Activated naive CD4-positive, alpha-beta T cell treated with Interleukin-2 at 50 U/mL for 16 hours (primary cell): ENCODE measurements at regions not wholly inside any gene's neighbourhood (a gene's known extent, or its start where the extent isn't known, plus 50 kb on each side); places are given as distances from the start of the nearest gene placed in this dataset.
"Not testable (repeated sequence)": the region's sequence is repeated elsewhere in the genome, so short reads cannot be mapped to it uniquely, and the experiment has no call there.

Experiments used
- DNase-seq: peaks from one replicate; pipeline ENCODE4 v3.0.0-alpha.2; 2020

DNA sequence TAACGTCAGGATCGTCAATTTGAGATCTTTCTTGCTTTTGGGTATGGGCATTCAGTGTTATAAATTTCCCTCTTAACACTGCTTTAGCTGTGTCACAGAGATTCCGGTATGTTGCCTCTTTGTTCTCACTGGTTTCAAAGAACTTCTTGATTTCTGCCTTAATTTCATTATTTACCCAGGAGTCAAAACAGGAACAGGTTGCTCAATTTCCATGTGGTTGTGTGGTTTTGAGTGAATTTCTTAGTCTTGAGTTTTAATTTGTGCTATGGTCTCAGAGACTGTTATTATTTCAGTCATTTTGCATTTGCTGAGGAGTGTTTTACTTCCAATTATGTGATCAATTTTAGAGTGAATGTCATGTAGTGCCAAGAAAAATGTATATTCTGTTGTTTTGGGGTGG is 153.1 kb downstream of the PCDH17 start:
- no peak for DNase-seq

DNA sequence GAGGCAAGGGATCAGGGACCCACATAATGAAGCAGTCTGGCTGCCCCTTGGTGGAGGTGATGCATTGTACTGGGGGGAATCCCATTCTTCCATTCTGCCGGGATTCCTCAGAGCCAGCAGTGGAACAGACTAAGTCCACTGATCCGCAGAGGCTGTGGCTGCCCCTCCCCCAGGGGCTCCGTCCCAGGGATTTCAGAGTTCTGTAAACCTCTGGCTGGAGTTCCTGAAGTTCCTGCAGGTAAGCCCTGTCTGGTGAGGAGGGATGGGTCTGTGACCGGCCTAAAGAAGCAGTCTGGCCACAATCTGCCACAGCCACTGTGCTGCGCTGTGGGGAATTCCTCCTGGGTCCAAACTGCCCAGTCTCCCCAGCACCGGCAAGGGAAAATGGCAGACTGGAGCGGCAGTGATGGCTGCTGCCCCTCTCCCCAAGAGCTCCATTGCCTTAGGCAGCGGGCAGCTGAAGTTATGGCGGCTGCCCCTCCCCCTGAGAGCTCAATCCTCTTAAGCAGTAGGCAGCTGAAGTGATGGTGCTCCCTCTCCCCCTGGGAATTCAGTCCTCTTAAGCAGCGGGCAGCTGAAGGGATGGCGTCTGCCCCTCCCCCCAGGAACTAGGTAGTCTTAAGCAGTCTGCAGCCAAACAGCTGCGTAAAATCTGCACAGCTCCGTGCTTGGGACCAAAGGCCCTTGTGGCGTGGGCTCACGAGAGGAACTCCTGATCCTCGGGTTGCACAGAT is 155.7 kb downstream of the PCDH17 start:
- no peak for DNase-seq

DNA sequence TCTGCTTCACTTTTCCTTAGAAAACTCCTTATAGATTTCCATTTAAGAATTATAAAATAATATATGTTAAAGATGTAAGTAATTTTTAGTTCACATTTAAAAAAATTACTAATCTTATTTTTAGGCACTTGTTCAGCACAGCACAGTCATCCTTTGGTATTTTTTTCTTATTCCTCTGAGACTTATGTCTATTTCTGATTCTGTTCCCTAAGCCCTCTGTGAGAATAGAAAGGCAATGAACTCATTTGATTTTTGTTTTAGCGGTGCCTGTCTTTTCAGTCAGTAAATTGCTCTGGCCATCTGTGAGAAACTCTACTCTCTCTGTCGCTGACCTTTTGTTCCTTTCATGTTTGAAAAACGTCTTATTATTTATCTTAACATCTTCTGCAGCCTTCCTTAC is 168.1 kb downstream of the PCDH17 start:
- no peak for DNase-seq

DNA sequence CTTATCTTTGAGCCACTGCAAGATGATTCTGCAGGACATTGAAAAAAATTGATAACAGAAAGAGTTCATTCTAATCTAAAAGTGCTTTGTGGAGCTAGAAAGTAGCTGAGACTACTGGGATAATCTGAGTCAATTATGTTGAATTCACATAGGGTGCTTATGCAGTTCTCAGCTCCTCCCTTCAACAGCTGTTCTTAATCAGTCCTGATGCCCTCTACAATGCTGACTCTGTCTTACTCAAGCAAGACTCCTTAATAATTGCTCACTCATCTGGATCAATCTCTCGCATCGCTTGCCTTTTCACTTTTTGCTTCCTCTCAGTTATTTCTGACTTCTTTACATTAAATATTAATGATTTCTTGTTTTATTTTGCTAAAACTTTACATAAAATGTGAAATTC is 182.1 kb downstream of the PCDH17 start:
- DNase-seq: no peak

- no peak for DNase-seq
Measured at GRCh38 chr13:57815600-57815999, 184.1 kb downstream of the PCDH17 start.

DNA sequence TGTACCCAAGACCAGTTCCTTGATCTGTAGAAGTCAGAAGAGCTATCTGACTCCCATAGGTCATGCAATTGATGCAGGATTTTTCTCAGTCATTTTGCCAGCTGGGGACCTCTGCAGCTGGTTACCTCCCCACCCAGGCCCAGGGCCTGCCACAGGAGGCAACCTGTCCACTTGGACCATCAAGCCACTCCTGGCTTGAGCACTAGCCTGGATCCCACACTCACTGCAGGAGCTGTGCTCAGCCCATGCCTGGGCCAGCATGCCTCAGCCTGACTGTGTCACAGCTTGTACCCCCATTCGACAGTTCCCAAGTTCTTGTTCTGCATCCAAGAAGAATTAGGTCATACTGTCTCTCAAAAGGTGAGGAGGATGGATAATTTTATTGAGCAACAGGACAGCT is 189.4 kb downstream of the PCDH17 start:
- DNase-seq: no peak

- no peak for DNase-seq
Measured at GRCh38 chr13:57823704-57824103, 192.2 kb downstream of the PCDH17 start.

DNA sequence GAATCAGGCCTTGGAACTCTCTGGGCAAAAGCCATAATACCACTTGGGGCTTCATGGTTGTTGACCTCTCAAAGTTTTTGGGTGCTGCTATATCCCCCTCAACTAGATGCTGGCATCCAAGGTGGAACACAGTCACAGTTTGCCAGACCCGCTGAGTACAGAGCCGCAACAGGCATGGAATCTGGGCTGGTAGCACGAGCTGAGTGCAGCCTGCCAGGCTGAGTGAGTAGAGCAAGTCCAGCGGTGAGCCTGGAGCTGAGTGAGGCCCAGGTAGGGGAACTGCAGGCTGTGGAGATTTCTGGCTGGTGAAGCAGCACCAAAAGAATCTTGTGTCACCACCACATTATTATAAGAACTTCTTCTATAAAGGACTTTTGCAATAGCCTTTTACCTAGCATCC is 192.6 kb downstream of the PCDH17 start:
- no peak for DNase-seq

- no peak for DNase-seq
Measured at GRCh38 chr13:57825066-57825465, 193.5 kb downstream of the PCDH17 start.

GRCh38 chr13:57829496-57829895 is 198.0 kb downstream of the PCDH17 start:
- DNase-seq: no peak

DNA sequence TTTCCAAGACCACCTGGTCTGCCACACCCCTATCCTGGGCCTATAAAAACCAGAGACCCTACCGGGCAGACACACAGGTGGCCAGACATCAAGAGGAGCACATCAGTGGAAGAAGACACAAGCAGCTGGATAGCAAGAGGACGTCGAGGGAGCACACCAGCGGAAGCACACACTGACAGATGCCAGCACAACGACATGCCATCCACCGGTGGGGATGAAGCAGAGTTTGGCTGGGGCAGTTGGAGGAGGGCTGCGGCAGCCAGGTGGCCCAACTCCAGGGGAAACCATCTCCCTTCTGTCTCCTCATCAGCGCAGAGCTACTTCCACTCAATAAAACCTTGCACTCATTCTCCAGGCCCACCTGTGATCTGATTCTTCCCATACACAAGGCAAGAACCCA is 200.6 kb downstream of the PCDH17 start:
- no peak for DNase-seq

GRCh38 chr13:57837801-57838200 is 206.3 kb downstream of the PCDH17 start:
- no peak for DNase-seq

- DNase-seq: no peak
Measured at GRCh38 chr13:57843521-57843920, 212.0 kb downstream of the PCDH17 start.

DNA sequence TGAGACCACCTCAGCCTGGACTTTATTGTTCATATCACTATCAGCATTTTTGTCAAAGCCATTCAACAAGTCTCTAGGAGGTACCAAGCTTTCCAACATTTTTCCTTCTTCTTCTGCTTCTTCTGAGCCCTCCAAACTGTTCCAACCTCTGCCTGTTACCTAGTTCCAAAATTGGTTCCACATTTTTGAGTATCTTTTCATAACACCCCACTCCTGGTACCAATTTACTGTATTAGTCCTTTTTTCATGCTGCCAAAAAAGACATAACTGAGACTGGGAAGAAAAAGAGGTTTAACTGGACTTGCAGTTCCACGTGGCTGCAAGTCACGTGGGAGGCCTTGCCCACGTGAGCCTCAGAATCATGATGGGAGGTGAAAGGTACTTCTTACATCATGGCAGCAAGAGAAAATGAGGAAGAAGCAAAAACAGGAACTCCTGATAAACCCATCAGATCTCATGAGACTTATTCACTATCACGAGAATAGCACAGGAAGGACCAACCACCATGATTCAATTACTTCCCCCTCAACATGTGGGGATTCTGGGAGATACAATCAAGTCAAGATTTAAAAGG is 215.1 kb downstream of the PCDH17 start:
- DNase-seq: no peak

GRCh38 chr13:57857945-57858344 is 226.4 kb downstream of the PCDH17 start:
- no peak for DNase-seq

DNA sequence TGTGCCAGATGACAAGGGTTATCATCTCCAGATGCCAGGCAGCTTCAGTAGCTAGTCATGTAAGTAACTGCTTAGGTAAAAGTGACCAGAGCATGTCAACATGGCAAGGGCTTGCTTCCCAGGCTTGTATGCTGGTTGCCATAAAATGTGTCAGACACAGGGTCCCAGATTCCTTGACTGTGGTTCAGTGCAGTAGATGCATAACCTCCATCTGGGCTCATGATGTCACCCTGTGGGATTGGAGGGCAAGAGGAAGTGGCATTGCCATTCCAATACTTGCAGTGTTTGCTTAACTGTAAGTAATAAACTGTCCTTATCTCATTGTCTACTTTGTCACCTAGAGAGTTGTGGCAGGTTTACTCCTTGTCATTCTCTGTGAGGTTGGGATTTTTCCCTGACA is 226.8 kb downstream of the PCDH17 start:
- DNase-seq: no peak

- no peak for DNase-seq
Measured at GRCh38 chr13:57862879-57863278, 231.3 kb downstream of the PCDH17 start.

- DNase-seq: no peak
Measured at GRCh38 chr13:57865600-57866294, 234.2 kb downstream of the PCDH17 start.

DNA sequence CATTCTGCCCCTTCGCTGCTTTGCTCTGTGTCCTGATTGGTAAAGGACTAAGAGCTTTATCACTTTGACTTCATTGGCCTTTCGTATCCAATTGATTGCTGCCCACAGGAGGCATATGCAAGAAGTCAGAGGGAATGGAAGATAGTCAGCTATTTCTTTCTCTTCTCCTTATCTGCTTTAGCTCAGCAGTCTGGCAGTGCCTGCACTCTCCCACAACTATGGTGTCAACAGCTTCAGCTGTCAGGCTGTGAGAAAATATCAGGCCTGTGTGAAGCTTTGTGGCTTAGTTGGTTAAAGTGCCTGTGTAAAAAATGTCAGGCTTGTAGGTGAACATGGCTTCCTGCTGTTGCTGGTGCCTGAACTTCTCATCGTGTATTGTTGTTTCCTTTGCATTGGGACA is 243.0 kb downstream of the PCDH17 start:
- no peak for DNase-seq

- no peak for DNase-seq
Measured at GRCh38 chr13:57877601-57878000, 246.1 kb downstream of the PCDH17 start.

DNA sequence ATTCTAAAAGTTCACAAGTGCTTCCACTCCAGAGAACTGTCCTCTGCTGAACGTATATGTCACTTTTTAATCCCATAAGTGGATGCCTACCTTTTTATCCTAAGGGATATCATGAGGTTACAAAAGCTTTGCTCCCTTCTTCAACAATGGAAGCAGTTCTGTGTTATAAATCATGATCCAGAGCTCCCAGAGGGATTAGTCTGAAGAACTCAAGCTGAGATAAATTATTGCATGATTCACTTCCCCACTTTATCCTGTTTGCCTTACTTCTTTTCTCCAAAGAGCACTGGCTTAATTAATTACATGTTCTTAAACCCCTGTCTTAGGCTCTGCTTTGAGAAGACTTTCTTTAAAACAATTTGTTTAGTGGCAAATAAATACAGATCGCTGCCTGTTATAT is 246.7 kb downstream of the PCDH17 start:
- no peak for DNase-seq

DNA sequence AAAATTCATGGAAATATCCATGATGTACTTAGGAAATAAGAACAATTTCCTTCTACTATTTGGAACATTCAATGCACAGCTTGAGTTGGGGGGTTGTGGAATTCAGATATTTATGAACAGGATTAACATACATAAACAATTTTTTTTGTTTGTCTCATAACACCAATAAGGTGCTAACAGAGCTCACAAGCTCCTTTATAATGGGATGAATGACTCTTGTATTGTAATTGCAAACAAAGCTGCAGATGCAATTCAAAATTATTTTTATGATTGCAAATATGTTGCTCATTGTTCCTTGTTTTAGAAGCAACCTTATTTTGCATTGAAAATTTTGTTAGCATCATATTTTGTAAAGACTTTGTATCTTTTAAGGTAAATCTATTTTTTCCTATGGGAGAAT is 265.7 kb downstream of the PCDH17 start:
- no peak for DNase-seq

DNA sequence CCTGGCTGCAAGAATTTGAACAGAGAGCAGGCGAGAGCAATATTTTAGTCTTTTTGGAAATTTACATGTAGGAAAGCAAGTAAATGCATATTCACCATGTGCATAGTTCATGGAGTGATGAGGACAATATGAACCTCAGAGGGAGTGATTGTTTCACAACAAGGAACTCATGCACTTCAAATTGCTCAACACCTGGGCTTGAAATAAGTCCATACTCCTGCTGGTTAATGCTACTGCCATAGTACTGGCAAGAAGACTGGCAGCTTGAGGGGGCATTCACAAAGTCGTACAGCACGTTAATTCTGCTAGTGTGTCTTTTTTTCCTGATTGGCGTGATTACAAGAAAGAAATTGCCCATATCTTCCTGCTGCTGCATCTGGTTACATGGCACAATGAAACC is 267.6 kb downstream of the PCDH17 start:
- DNase-seq: no peak

- not testable (repeated sequence) for DNase-seq
Measured at GRCh38 chr13:57909833-57910232, 278.3 kb downstream of the PCDH17 start.
